HFF-Myc (cell line): ENCODE measurements at regions not wholly inside any gene's neighbourhood (a gene's known extent, or its start where the extent isn't known, plus 50 kb on each side); places are given as distances from the start of the nearest gene placed in this dataset.
"Not testable (repeated sequence)": the region's sequence is repeated elsewhere in the genome, so short reads cannot be mapped to it uniquely, and the experiment has no call there.

Experiments used
- DNase-seq: peaks from one replicate; pipeline ENCODE4 v3.0.0-alpha.2; 2011; ENCODE audit warnings: low read depth; ENCODE audit errors: extremely low read depth
- H3K4me3 ChIP-seq: replicated peaks from 2 replicates; pipeline ENCODE4 v1.5.1; 2011; ENCODE audit warnings: low read depth, mild to moderate bottlenecking, control low read depth, low read length
- CTCF ChIP-seq: IDR thresholded peaks from 2 replicates; pipeline ENCODE4 v1.5.1; 2012; ENCODE audit warnings: mild to moderate bottlenecking, low read depth, low read length, control low read depth; ENCODE audit errors: missing control alignments

- no peak overlapping the region for H3K4me3 ChIP-seq
- no peak for DNase-seq
- no peak for TF ChIP-seq CTCF
Observed at GRCh38 chr10:57905010-57905409, 362.7 kb downstream of the IPMK start.

- H3K4me3 ChIP-seq = no peak overlapping the region
- DNase-seq = no peak
- no peak for TF ChIP-seq CTCF
Observed at GRCh38 chr10:57898231-57898630, 369.5 kb downstream of the IPMK start.

GRCh38 chr10:57897611-57898010, 370.1 kb downstream of the IPMK start:
- DNase-seq = no peak
- no peak overlapping the region for H3K4me3 ChIP-seq
- no peak for TF ChIP-seq CTCF

- DNase-seq = no peak
- TF ChIP-seq CTCF = no peak
- H3K4me3 ChIP-seq = no peak overlapping the region
Observed at GRCh38 chr10:57894361-57894760, 373.3 kb downstream of the IPMK start.

GRCh38 chr10:57891201-57892006, 376.3 kb downstream of the IPMK start:
- no peak overlapping the region for H3K4me3 ChIP-seq
- no peak for DNase-seq
- TF ChIP-seq CTCF = no peak

GRCh38 chr10:57890691-57891090, 377.0 kb downstream of the IPMK start:
- no peak overlapping the region for H3K4me3 ChIP-seq
- DNase-seq = no peak
- TF ChIP-seq CTCF = no peak

GRCh38 chr10:57885618-57885968, 382.1 kb downstream of the IPMK start:
- not testable (repeated sequence) for H3K4me3 ChIP-seq, DNase-seq
